Endodermal cell (in vitro differentiated cells): ENCODE measurements at regions not wholly inside any gene's neighbourhood (a gene's known extent, or its start where the extent isn't known, plus 50 kb on each side); places are given as distances from the start of the nearest gene placed in this dataset.
"Not testable (repeated sequence)": the region's sequence is repeated elsewhere in the genome, so short reads cannot be mapped to it uniquely, and the experiment has no call there.

Experiments
- DNase-seq: peaks from one replicate; pipeline ENCODE4 v3.0.0-alpha.2; 2017
- H3K27ac ChIP-seq: 2 replicates; pipeline ENCODE4 v1.5.1; 2013; ENCODE audit warnings: mild to moderate bottlenecking, low read depth, low read length, moderate library complexity
- H3K27me3 ChIP-seq: 2 replicates; pipeline ENCODE4 v1.6.1; 2013; ENCODE audit warnings: mild to moderate bottlenecking, low read length, moderate library complexity; ENCODE audit not compliant: insufficient read depth, control insufficient read depth, poor library complexity, severe bottlenecking
- H3K36me3 ChIP-seq: 2 replicates; pipeline ENCODE4 v1.7.0; 2013; ENCODE audit warnings: mild to moderate bottlenecking, low read length, moderate library complexity; ENCODE audit not compliant: control insufficient read depth, insufficient read depth
- H3K4me1 ChIP-seq: one replicate; pipeline ENCODE4 v1.7.0; 2013; ENCODE audit warnings: low read length; ENCODE audit not compliant: control insufficient read depth, insufficient read depth
- H3K4me3 ChIP-seq: 2 replicates; pipeline ENCODE4 v1.5.1; 2013; ENCODE audit warnings: mild to moderate bottlenecking, low read length, moderate library complexity
- H3K9ac ChIP-seq: 2 replicates; pipeline ENCODE4 v1.6.1; 2013; ENCODE audit warnings: mild to moderate bottlenecking, low read length, moderate library complexity; ENCODE audit not compliant: poor library complexity, severe bottlenecking; ENCODE audit errors: extremely low read depth
- H3K9me3 ChIP-seq: 2 replicates; pipeline ENCODE4 v1.6.1; 2013; ENCODE audit warnings: mild to moderate bottlenecking, low read length, moderate library complexity; ENCODE audit not compliant: control insufficient read depth
- H3K27ac Mint-ChIP-seq: 2 replicates; pipeline ENCODE4 v1.8.0; 2020; ENCODE audit warnings: mixed read lengths
- H3K27me3 Mint-ChIP-seq: 2 replicates; pipeline ENCODE4 v1.8.0; 2021; ENCODE audit warnings: mild to moderate bottlenecking, mixed read lengths; ENCODE audit not compliant: insufficient read depth
- H3K36me3 Mint-ChIP-seq: 2 replicates; pipeline ENCODE4 v1.8.0; 2020; ENCODE audit warnings: low read depth, mixed read lengths
- H3K4me1 Mint-ChIP-seq: 2 replicates; pipeline ENCODE4 v1.8.0; 2020; ENCODE audit warnings: mixed read lengths
- H3K4me3 Mint-ChIP-seq: 2 replicates; pipeline ENCODE4 v1.8.0; 2020; ENCODE audit warnings: mild to moderate bottlenecking, moderate library complexity, mixed read lengths
- H3K9me3 Mint-ChIP-seq: 2 replicates; pipeline ENCODE4 v1.8.0; 2020; ENCODE audit warnings: mild to moderate bottlenecking, mixed read lengths
- CTCF ChIP-seq: fragments of 200-600 bp; sonication (generic); conservative IDR thresholded peaks from 2 replicates; pipeline ENCODE4 v1.5.0; 2021; ENCODE audit warnings: antibody characterized with exemption, mild to moderate bottlenecking
- WGBS, 2 experiments: methylation state at CpG; one replicate each; pipeline versions ENCODE4 v1.1.5 to v1.1.7; 2013; ENCODE audit warnings: missing lambda C conversion rate in 2 of 2, mixed read lengths in 1 of 2; ENCODE audit not compliant: insufficient coverage in 1 of 2, insufficient read length in 1 of 2; 5-methylcytosine and 5-hydroxymethylcytosine counted together

GRCh38 chr17:21756856-21757619 lies 64.7 kb downstream of the KCNJ18 start:
- Histone ChIP-seq H3K27me3 (no peaks in the 10 kb centered on the region), H3K27ac (no peak overlapping the region), H3K9me3 (peaks cover 10% of the 10 kb centered on the region), H3K36me3 (no peaks in the 10 kb centered on the region), H3K9ac (no peak overlapping the region), H3K4me3 (no peak overlapping the region), H3K4me1 (no peaks in the 10 kb centered on the region)
- 75 to 83% methylated on average over 9 to 12 of the region's 12 CpGs for WGBS, 2 experiments
- Mint-ChIP-seq H3K36me3 (peaks cover 2% of the 10 kb centered on the region), H3K4me3 (no peak overlapping the region), H3K9me3 (peaks cover 63% of the 10 kb centered on the region), H3K27ac (no peak overlapping the region), H3K4me1 (no peaks in the 10 kb centered on the region), H3K27me3 (no peaks in the 10 kb centered on the region)
- no peak for TF ChIP-seq CTCF
- no peak for DNase-seq

DNA sequence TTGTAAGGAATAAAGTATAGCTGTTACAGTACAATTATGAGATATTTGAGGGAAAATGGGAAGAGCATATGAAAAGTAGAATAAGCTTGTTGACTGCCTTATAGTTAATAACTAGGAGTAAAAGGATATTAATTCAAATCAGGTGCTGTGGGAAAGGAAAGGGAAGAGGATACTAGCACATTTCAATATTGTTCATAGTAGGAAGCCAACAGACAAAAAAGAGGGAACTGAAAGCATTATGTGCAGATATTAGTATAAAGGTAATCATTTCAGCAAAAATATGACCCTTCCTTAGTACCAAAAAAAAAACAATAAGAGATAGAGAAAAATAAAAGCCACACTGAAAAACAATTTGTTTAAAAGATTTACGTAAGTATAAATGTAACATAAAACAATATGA lies 67.3 kb downstream of the KCNJ18 start:
- not testable (repeated sequence) for H3K4me1 ChIP-seq, H3K36me3 ChIP-seq, H3K27me3 Mint-ChIP-seq, H3K4me1 Mint-ChIP-seq, DNase-seq, H3K4me3 Mint-ChIP-seq, H3K27me3 ChIP-seq, H3K36me3 Mint-ChIP-seq, H3K9ac ChIP-seq, H3K9me3 ChIP-seq, H3K27ac ChIP-seq, H3K4me3 ChIP-seq, H3K27ac Mint-ChIP-seq
- peaks cover 70% of the 10 kb centered on the region for H3K9me3 Mint-ChIP-seq
- no CpG with 5 or more reads among the region's 1 CpG for WGBS, 2 experiments

DNA sequence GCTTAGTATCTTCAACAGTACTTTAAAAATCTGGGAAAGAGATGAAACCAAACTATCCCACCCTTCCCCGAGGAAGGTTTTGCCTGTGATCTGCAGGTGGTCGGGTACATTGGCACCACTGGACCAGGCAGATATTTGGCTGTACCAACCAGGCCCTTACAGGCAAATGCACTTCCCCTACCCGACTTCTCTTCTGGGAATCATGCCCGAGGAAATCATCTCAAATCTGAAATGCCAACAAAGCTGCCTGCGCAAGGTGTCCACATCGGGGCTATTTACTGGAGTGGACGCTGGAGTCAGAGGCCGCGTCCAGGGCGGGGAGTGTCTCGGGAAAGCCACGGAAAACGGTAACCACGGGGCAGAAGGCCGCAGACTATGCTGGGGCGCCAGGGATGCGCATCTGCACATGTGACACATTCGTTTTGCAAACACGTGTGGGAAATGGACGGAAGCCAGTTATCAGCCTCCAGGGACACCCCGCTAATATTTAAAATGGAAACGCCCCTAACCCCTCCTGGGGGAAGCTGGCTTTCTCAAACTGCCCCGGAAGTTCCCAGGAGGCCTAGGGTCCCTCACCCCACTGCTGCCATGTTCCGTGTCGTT lies 71.5 kb downstream of the KCNJ18 start:
- H3K27me3 ChIP-seq, H3K36me3 Mint-ChIP-seq, H3K9ac ChIP-seq, H3K4me3 Mint-ChIP-seq, DNase-seq, H3K27ac ChIP-seq, H3K4me1 ChIP-seq, H3K4me3 ChIP-seq, H3K4me1 Mint-ChIP-seq, H3K9me3 ChIP-seq, H3K27me3 Mint-ChIP-seq, H3K36me3 ChIP-seq, H3K27ac Mint-ChIP-seq: not testable (repeated sequence)
- H3K9me3 Mint-ChIP-seq: peaks cover 83% of the 10 kb centered on the region
- 87 to 91% methylated on average over 17 to 24 of the region's 25 CpGs for WGBS, 2 experiments

- not testable (repeated sequence) for H3K27ac ChIP-seq, H3K9me3 ChIP-seq, H3K4me1 ChIP-seq, H3K4me3 Mint-ChIP-seq, DNase-seq, H3K4me1 Mint-ChIP-seq, H3K27me3 Mint-ChIP-seq, H3K27ac Mint-ChIP-seq, H3K4me3 ChIP-seq, H3K36me3 Mint-ChIP-seq, H3K27me3 ChIP-seq, H3K36me3 ChIP-seq, H3K9ac ChIP-seq
- H3K9me3 Mint-ChIP-seq: peaks cover 86% of the 10 kb centered on the region
- 54 to 60% methylated on average over 2 to 7 of the region's 11 CpGs for WGBS, 2 experiments
Measured at GRCh38 chr17:21765651-21766290, 73.4 kb downstream of the KCNJ18 start.

- H3K9ac ChIP-seq, H3K4me3 ChIP-seq, H3K9me3 ChIP-seq, H3K27me3 ChIP-seq, H3K4me1 ChIP-seq, H3K36me3 Mint-ChIP-seq, H3K27me3 Mint-ChIP-seq, H3K27ac ChIP-seq, H3K36me3 ChIP-seq, H3K27ac Mint-ChIP-seq, H3K4me3 Mint-ChIP-seq, H3K4me1 Mint-ChIP-seq, DNase-seq: not testable (repeated sequence)
- WGBS, 2 experiments: 66% methylated on average over 4 of the region's 5 CpGs; no CpG with 5 or more reads in 1 of the 2 experiments
- H3K9me3 Mint-ChIP-seq: peaks cover 81% of the 10 kb centered on the region
Measured at GRCh38 chr17:21766565-21766964, 74.2 kb downstream of the KCNJ18 start.
